GM20000 (cell line): ENCODE measurements at regions not wholly inside any gene's neighbourhood (a gene's known extent, or its start where the extent isn't known, plus 50 kb on each side); places are given as distances from the start of the nearest gene placed in this dataset.

Experiments used
- DNase-seq: peaks from one replicate; pipeline ENCODE4 v3.0.0; 2012; ENCODE audit warnings: low spot score
- CTCF ChIP-seq: IDR thresholded peaks from 2 replicates; pipeline ENCODE4 v1.5.1; 2012; ENCODE audit warnings: mild to moderate bottlenecking, control low read depth; ENCODE audit errors: extremely low read depth, missing control alignments

GRCh38 chr22:27011717-27012116, 354.3 kb downstream of the MIAT start:
- no peak for TF ChIP-seq CTCF
- DNase-seq, result no peak

DNA sequence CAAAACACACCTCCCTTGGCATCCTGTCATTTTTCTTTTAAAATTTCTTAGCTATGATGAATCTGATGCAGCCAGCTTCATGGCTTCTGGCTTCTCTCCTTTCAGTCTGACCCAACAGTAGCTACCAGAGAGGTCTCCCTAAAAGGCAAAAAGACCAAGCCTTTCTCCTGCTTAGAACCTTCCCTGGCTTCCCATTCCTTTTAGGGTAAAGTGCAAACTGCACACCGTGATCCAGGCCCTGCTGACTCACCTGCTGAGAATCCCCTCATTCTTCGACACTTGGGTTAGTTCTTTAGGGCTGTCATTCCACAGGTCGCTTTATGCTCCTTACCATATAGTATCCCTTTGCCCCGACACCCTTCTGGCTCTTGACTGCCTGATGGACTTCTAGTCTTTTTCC, 362.4 kb downstream of the MIAT start:
- DNase-seq, result no peak
- TF ChIP-seq CTCF, result no peak

- TF ChIP-seq CTCF, result no peak
- DNase-seq, result no peak
These were observed 365.0 kb downstream of the MIAT start for GRCh38 chr22:27022274-27022895.

DNA sequence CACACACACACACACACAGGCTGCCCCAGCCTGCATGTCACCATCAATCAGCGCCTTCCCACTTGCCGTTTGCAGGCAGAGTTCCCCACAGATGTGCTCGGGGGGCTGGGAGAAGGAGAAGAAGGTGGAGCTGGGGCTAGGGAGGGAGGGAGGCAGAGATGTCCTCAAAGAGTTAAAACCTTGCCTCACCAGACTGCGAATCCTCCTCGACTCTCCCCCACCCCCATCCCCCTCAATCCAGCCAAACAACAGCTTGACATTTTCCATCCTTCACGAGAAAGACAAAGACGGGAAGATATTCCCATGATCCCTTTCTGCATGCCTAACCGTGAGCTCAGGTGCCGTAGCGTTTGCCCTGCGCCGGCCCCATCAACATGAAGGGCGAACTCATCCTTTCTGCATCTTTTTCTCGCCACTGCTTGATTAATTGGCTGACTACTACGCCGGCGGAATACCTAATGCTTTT, 365.5 kb downstream of the MIAT start:
- TF ChIP-seq CTCF, result no peak
- no peak for DNase-seq

DNA sequence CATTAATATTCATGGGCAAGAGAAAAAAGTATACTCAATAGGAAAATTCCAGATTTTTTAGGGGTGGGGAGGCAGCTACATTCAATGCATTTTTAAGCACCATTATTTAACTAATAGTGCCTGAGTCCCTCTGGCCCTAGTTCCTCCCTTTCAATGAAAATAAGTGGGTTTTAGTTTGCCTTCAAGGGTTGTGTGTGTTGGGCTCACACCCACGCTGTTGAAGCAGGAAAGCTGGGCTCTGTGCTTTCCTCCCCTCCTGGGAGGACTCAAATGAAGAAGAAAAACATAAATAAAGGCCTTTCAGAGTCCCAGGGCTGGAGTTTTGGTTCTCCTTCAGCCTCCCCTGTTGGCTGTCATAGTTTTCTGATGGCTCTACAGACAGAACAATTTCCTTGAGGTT, 366.2 kb downstream of the MIAT start:
- no peak for DNase-seq
- TF ChIP-seq CTCF, result no peak

GRCh38 chr22:27024982-27025381, 367.6 kb downstream of the MIAT start:
- no peak for TF ChIP-seq CTCF
- DNase-seq, result no peak

- no peak for DNase-seq
- TF ChIP-seq CTCF, result no peak
These were observed 370.7 kb downstream of the MIAT start for GRCh38 chr22:27028093-27028492.
